T-cell (primary cell): ENCODE measurements at regions not wholly inside any gene's neighbourhood (a gene's known extent, or its start where the extent isn't known, plus 50 kb on each side); places are given as distances from the start of the nearest gene placed in this dataset.

Source experiments
- ATAC-seq, 4 experiments: fragments of 200-7000 bp in 3 of 4; fragments of 150-1000 bp in 1 of 4; cut with Tn5 transposase; replicated peaks in 1 of 4; 1 replicate in 3 of 4; 2 replicates in 1 of 4; pipeline ENCODE4 v1.10.0; 2021; ENCODE audit warnings: moderate library complexity in 3 of 4, mild to moderate bottlenecking in 2 of 4, moderate number of reproducible peaks in 1 of 4
- CTCF ChIA-PET, 2 donors: fragments of 300-600 bp; sonication (Branson Sonifier 250); formaldehyde crosslinking; loops; one replicate each; lab custom pipeline; 2022; ENCODE audit warnings: antibody characterized with exemption in 2 of 2; lab: Charles Lee
- POLR2A ChIA-PET, 2 donors: fragments of 300-600 bp; sonication (Branson Sonifier 250); formaldehyde crosslinking; loops; one replicate each; lab custom pipeline; 2022; ENCODE audit warnings: antibody characterized with exemption in 2 of 2; lab: Charles Lee
- DNase-seq, 35 experiments: peaks; one replicate each; pipeline versions ENCODE4 v3.0.0 to v3.0.0-alpha.2; 2013 to 2023
- H3K27ac ChIP-seq: one replicate; pipeline ENCODE4 v1.5.1; 2013; ENCODE audit warnings: low read length
- H3K27me3 ChIP-seq, 2 experiments: replicated peaks in 1 of 2; 1 replicate in 1 of 2; 2 replicates in 1 of 2; pipeline versions ENCODE4 v1.6.1 to v1.7.0; 2013; ENCODE audit warnings: low read length in 1 of 2, mixed read lengths in 1 of 2; ENCODE audit not compliant: control insufficient read depth in 2 of 2, insufficient read depth in 2 of 2; ENCODE audit errors: extremely low read depth in 1 of 2
- H3K36me3 ChIP-seq, 2 donors: 1 replicate in 1 of 2; 2 replicates in 1 of 2; pipeline versions ENCODE4 v1.6.1 to v1.7.0; 2013; ENCODE audit warnings: low read length in 1 of 2; ENCODE audit not compliant: control insufficient read depth in 2 of 2, insufficient read depth in 1 of 2; ENCODE audit errors: extremely low read depth in 1 of 2
- H3K4me1 ChIP-seq, 2 experiments: 1 replicate in 1 of 2; 2 replicates in 1 of 2; pipeline versions ENCODE4 v1.6.1 to v1.7.0; 2013; ENCODE audit warnings: low read length in 2 of 2, mixed read lengths in 1 of 2; ENCODE audit not compliant: insufficient read depth in 2 of 2, control insufficient read depth in 1 of 2; ENCODE audit errors: extremely low read depth in 1 of 2
- H3K4me3 ChIP-seq, 2 donors: 1 replicate in 1 of 2; 2 replicates in 1 of 2; pipeline versions ENCODE4 v1.5.1 to v1.7.0; 2013; ENCODE audit warnings: mild to moderate bottlenecking in 2 of 2, low read length in 1 of 2, moderate library complexity in 1 of 2; ENCODE audit not compliant: control insufficient read depth in 1 of 2; ENCODE audit errors: extremely low read depth in 1 of 2
- H3K9me3 ChIP-seq: 2 replicates; pipeline ENCODE4 v1.7.0; 2013
- H3K27ac Mint-ChIP-seq, 2 donors: one replicate each; pipeline ENCODE4 v1.8.0; 2020 to 2021; ENCODE audit warnings: mild to moderate bottlenecking in 2 of 2, mixed read lengths in 2 of 2
- H3K27me3 Mint-ChIP-seq, 2 donors: one replicate each; pipeline ENCODE4 v1.8.0; 2021 to 2022; ENCODE audit warnings: mixed read lengths in 2 of 2
- H3K36me3 Mint-ChIP-seq: one replicate; pipeline ENCODE4 v1.8.0; 2021; ENCODE audit warnings: mixed read lengths
- H3K4me1 Mint-ChIP-seq, 3 donors: one replicate each; pipeline ENCODE4 v1.8.0; 2020 to 2022; ENCODE audit warnings: mixed read lengths in 3 of 3, mild to moderate bottlenecking in 1 of 3
- H3K4me3 Mint-ChIP-seq, 3 donors: one replicate each; pipeline ENCODE4 v1.8.0; 2020 to 2022; ENCODE audit warnings: mild to moderate bottlenecking in 3 of 3, mixed read lengths in 3 of 3, moderate library complexity in 3 of 3
- H3K9me3 Mint-ChIP-seq, 3 donors: one replicate each; pipeline ENCODE4 v1.8.0; 2020 to 2022; ENCODE audit warnings: mixed read lengths in 3 of 3
- WGBS: methylation state at CpG from one replicate; pipeline ENCODE4 v1.1.5; 2013; ENCODE audit warnings: missing lambda C conversion rate; ENCODE audit not compliant: insufficient coverage; 5-methylcytosine and 5-hydroxymethylcytosine counted together

DNA sequence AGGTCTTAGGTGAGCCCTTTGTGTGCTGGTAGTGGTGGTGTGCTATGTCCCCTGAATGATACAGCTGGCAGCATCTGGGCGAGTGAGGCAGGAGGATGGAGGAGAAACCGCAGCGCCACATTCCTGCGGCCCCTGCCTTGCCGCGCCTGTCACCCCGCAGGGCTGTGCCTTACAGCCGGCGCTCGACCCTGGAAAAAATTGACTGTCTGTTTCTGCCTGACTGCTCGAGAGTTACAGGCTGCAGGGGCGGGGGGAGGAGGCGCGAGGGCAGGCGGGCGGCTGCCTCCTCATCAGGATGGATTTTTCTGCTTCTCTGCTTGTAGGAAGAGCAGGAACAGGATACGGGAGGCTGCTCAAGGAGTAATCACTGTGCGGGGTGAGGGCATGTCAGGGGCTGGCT, 443.4 kb downstream of the MIAT start:
- WGBS = 9% methylated on average over 18 of the region's 18 CpGs
- H3K4me1 ChIP-seq = no peaks in the 10 kb centered on the region
- no peak overlapping the region for H3K27ac Mint-ChIP-seq
- H3K27me3 Mint-ChIP-seq = peaks cover 36 to 51% of the 10 kb centered on the region in 2 donors
- POLR2A ChIA-PET = no interaction called here
- H3K9me3 ChIP-seq = no peaks in the 10 kb centered on the region
- no peak overlapping the region for H3K4me3 ChIP-seq
- ATAC-seq = no peak
- H3K36me3 Mint-ChIP-seq = no peaks in the 10 kb centered on the region
- H3K4me3 Mint-ChIP-seq = no peak overlapping the region
- DNase-seq = no peak
- H3K9me3 Mint-ChIP-seq = no peaks in the 10 kb centered on the region
- no peaks in the 10 kb centered on the region for H3K4me1 Mint-ChIP-seq
- H3K36me3 ChIP-seq = no peaks in the 10 kb centered on the region
- peaks cover 0 to 37% of the 10 kb centered on the region in 2 experiments for H3K27me3 ChIP-seq
- CTCF ChIA-PET = no interaction called here
- H3K27ac ChIP-seq = no peak overlapping the region

- no peak overlapping the region for H3K4me3 Mint-ChIP-seq
- Histone ChIP-seq H3K9me3 (no peaks in the 10 kb centered on the region), H3K4me3 (no peak overlapping the region), H3K4me1 (no peaks in the 10 kb centered on the region), H3K36me3 (no peaks in the 10 kb centered on the region), H3K27me3 (peaks cover 0 to 35% of the 10 kb centered on the region in 2 experiments), H3K27ac (no peak overlapping the region)
- 20% methylated on average over 1 of the region's 1 CpG for WGBS
- H3K27ac Mint-ChIP-seq = no peak overlapping the region
- H3K4me1 Mint-ChIP-seq = no peaks in the 10 kb centered on the region
- no peaks in the 10 kb centered on the region for H3K9me3 Mint-ChIP-seq
- ChIA-PET CTCF (no interaction called here), POLR2A (no interaction called here)
- no peaks in the 10 kb centered on the region for H3K36me3 Mint-ChIP-seq
- peaks cover 36 to 51% of the 10 kb centered on the region in 2 donors for H3K27me3 Mint-ChIP-seq
- DNase-seq = no peak
- ATAC-seq = no peak
Observed at GRCh38 chr22:27101288-27101687, 443.9 kb downstream of the MIAT start.

- no peak overlapping the region for H3K27ac ChIP-seq
- H3K27me3 ChIP-seq = peaks cover 0 to 25% of the 10 kb centered on the region in 2 experiments
- no peak for DNase-seq
- Mint-ChIP-seq H3K9me3 (peaks cover 3 to 5% (median 4%) of the 10 kb centered on the region in 3 donors), H3K4me1 (no peaks in the 10 kb centered on the region), H3K27me3 (peaks cover 30 to 42% of the 10 kb centered on the region in 2 donors), H3K27ac (no peak overlapping the region), H3K36me3 (no peaks in the 10 kb centered on the region), H3K4me3 (no peak overlapping the region)
- ChIA-PET CTCF (no interaction called here), POLR2A (no interaction called here)
- WGBS = no CpG with 5 or more reads among the region's 3 CpGs
- H3K4me3 ChIP-seq = no peak overlapping the region
- H3K9me3 ChIP-seq = no peaks in the 10 kb centered on the region
- H3K4me1 ChIP-seq = no peaks in the 10 kb centered on the region
- H3K36me3 ChIP-seq = no peaks in the 10 kb centered on the region
- ATAC-seq = no peak
Observed at GRCh38 chr22:27104449-27104848, 447.1 kb downstream of the MIAT start.

GRCh38 chr22:27105142-27106025, 448.0 kb downstream of the MIAT start:
- POLR2A ChIA-PET = no interaction called here
- peaks cover 0 to 17% of the 10 kb centered on the region in 2 experiments for H3K27me3 ChIP-seq
- H3K36me3 Mint-ChIP-seq = no peaks in the 10 kb centered on the region
- no peak overlapping the region for H3K4me3 Mint-ChIP-seq
- DNase-seq = no peak
- no peak overlapping the region for H3K27ac Mint-ChIP-seq
- H3K4me1 Mint-ChIP-seq = no peaks in the 10 kb centered on the region
- no peak overlapping the region for H3K4me3 ChIP-seq
- CTCF ChIA-PET = no interaction called here
- no peaks in the 10 kb centered on the region for H3K4me1 ChIP-seq
- peaks cover 21 to 33% of the 10 kb centered on the region in 2 donors for H3K27me3 Mint-ChIP-seq
- 88% methylated on average over 10 of the region's 11 CpGs for WGBS
- H3K27ac ChIP-seq = no peak overlapping the region
- no peak for ATAC-seq
- H3K36me3 ChIP-seq = no peaks in the 10 kb centered on the region
- H3K9me3 Mint-ChIP-seq = peaks cover 3 to 11% (median 5%) of the 10 kb centered on the region in 3 donors
- no peaks in the 10 kb centered on the region for H3K9me3 ChIP-seq

GRCh38 chr22:27106985-27107384, 449.6 kb downstream of the MIAT start:
- ATAC-seq = no peak
- H3K4me3 ChIP-seq = no peak overlapping the region

GRCh38 chr22:27107386-27107785, 450.0 kb downstream of the MIAT start:
- H3K4me3 ChIP-seq = no peak overlapping the region
- no peak overlapping the region for H3K27ac ChIP-seq
- H3K36me3 ChIP-seq = no peaks in the 10 kb centered on the region
- ChIA-PET CTCF (no interaction called here), POLR2A (no interaction called here)
- peaks cover 0 to 14% of the 10 kb centered on the region in 2 experiments for H3K27me3 ChIP-seq
- Mint-ChIP-seq H3K4me3 (no peak overlapping the region), H3K27me3 (peaks cover 6 to 16% of the 10 kb centered on the region in 2 donors), H3K36me3 (no peaks in the 10 kb centered on the region), H3K27ac (no peak overlapping the region), H3K9me3 (peaks cover 3 to 11% (median 5%) of the 10 kb centered on the region in 3 donors), H3K4me1 (no peaks in the 10 kb centered on the region)
- no peaks in the 10 kb centered on the region for H3K9me3 ChIP-seq
- DNase-seq (no peak), ATAC-seq (no peak)
- no CpG with 5 or more reads among the region's 2 CpGs for WGBS
- no peaks in the 10 kb centered on the region for H3K4me1 ChIP-seq

More at GRCh38 chr22:27106985-27107384, 449.6 kb downstream of the MIAT start:
- no peaks in the 10 kb centered on the region for H3K4me1 Mint-ChIP-seq
- peaks cover 0 to 14% of the 10 kb centered on the region in 2 experiments for H3K27me3 ChIP-seq
- ChIA-PET POLR2A (no interaction called here), CTCF (no interaction called here)
- H3K36me3 Mint-ChIP-seq = no peaks in the 10 kb centered on the region
- 81% methylated on average over 3 of the region's 4 CpGs for WGBS
- H3K27ac ChIP-seq = no peak overlapping the region
- no peak for DNase-seq
- peaks cover 3 to 11% (median 5%) of the 10 kb centered on the region in 3 donors for H3K9me3 Mint-ChIP-seq
- peaks cover 6 to 17% of the 10 kb centered on the region in 2 donors for H3K27me3 Mint-ChIP-seq
- no peaks in the 10 kb centered on the region for H3K4me1 ChIP-seq
- H3K9me3 ChIP-seq = no peaks in the 10 kb centered on the region
- no peak overlapping the region for H3K27ac Mint-ChIP-seq
- H3K4me3 Mint-ChIP-seq = no peak overlapping the region
- no peaks in the 10 kb centered on the region for H3K36me3 ChIP-seq
